Vagina (tissue), 2 donors: ENCODE measurements at regions not wholly inside any gene's neighbourhood (a gene's known extent, or its start where the extent isn't known, plus 50 kb on each side); places are given as distances from the start of the nearest gene placed in this dataset.

Experiments
- CTCF ChIP-seq, 3 experiments: fragments of 450-650 bp in 2 of 3; fragments of 200-600 bp in 1 of 3; sonication (generic) in 1 of 3; IDR thresholded peaks; one replicate each; pipeline ENCODE4 v1.5.1; 2017 to 2019; ENCODE audit warnings: antibody characterized with exemption in 3 of 3, mild to moderate bottlenecking in 2 of 3, moderate library complexity in 2 of 3
- POLR2A ChIP-seq, 2 donors: fragments of 450-650 bp; IDR thresholded peaks; one replicate each; pipeline ENCODE4 v1.6.1; 2017; ENCODE audit warnings: antibody characterized with exemption in 2 of 2, mild to moderate bottlenecking in 2 of 2, moderate library complexity in 2 of 2
- POLR2AphosphoS5 ChIP-seq, 2 donors: sonication (generic); formaldehyde crosslinking; IDR thresholded peaks; one replicate each; pipeline ENCODE4 v1.9.0; 2017; ENCODE audit warnings: antibody characterized with exemption in 2 of 2, mild to moderate bottlenecking in 2 of 2, low read depth in 1 of 2; ENCODE audit not compliant: insufficient read depth in 1 of 2

- TF ChIP-seq POLR2A (IDR thresholded peaks at IDR 0.05) = no peak
- no peak for TF ChIP-seq CTCF (IDR thresholded peaks at IDR 0.05)
- no peak for TF ChIP-seq POLR2AphosphoS5 (IDR thresholded peaks at IDR 0.05; ENCODE audit: insufficient read depth in 1 of 2, low read depth in 1 of 2)
These were observed 290.4 kb upstream of the TUT7 start for GRCh38 chr9:86644675-86645034.
